Astrocyte (in vitro differentiated cells and primary cell): ENCODE measurements at regions not wholly inside any gene's neighbourhood (a gene's known extent, or its start where the extent isn't known, plus 50 kb on each side); places are given as distances from the start of the nearest gene placed in this dataset.

Experiments
- DNase-seq: peaks from one replicate; pipeline ENCODE4 v3.0.0-alpha.2; 2010; ENCODE audit warnings: low read depth
- FAIRE-seq: peaks from 2 replicates; lab custom pipeline; 2011; peaks lifted over from hg19 to GRCh38; lab: Jason Lieb, UNC
- H2AFZ ChIP-seq: 2 replicates; pipeline ENCODE4 v1.6.0; 2012; ENCODE audit warnings: low read depth, low read length, inconsistent platforms
- H3K27ac ChIP-seq: 2 replicates; pipeline ENCODE4 v1.5.1; 2011; ENCODE audit warnings: low read depth, low read length, inconsistent platforms
- H3K27me3 ChIP-seq: 2 replicates; pipeline ENCODE4 v1.6.0; 2011; ENCODE audit warnings: low read length, inconsistent platforms; ENCODE audit not compliant: insufficient read depth
- H3K36me3 ChIP-seq: 2 replicates; pipeline ENCODE4 v1.5.1; 2011; ENCODE audit warnings: low read length, inconsistent platforms; ENCODE audit not compliant: insufficient read depth
- H3K4me1 ChIP-seq: 2 replicates; pipeline ENCODE4 v1.5.1; 2011; ENCODE audit warnings: low read length, inconsistent platforms; ENCODE audit not compliant: insufficient read depth
- H3K4me2 ChIP-seq: 2 replicates; pipeline ENCODE4 v1.6.0; 2012; ENCODE audit warnings: low read length, inconsistent platforms
- H3K4me3 ChIP-seq: 2 replicates; pipeline ENCODE4 v1.5.1; 2011; ENCODE audit warnings: low read depth, mild to moderate bottlenecking, low read length, inconsistent platforms; ENCODE audit not compliant: insufficient read depth
- H3K79me2 ChIP-seq: 2 replicates; pipeline ENCODE4 v1.6.0; 2012; ENCODE audit warnings: mild to moderate bottlenecking, low read length, inconsistent platforms; ENCODE audit not compliant: insufficient read depth
- H3K9ac ChIP-seq: 2 replicates; pipeline ENCODE4 v1.6.0; 2012; ENCODE audit warnings: mild to moderate bottlenecking, low read length, inconsistent platforms
- H3K9me3 ChIP-seq: 2 replicates; pipeline ENCODE4 v1.5.1; 2012; ENCODE audit warnings: low read depth, mild to moderate bottlenecking, low read length, inconsistent platforms; ENCODE audit not compliant: insufficient read depth
- H4K20me1 ChIP-seq: 2 replicates; pipeline ENCODE4 v1.6.0; 2012; ENCODE audit warnings: low read length, inconsistent platforms; ENCODE audit not compliant: insufficient read depth
- H3K27ac Mint-ChIP-seq: one replicate; pipeline ENCODE4 v1.8.0; 2021; ENCODE audit warnings: mild to moderate bottlenecking, mixed read lengths; ENCODE audit not compliant: unreplicated experiment
- H3K27me3 Mint-ChIP-seq: one replicate; pipeline ENCODE4 v1.8.0; 2021; ENCODE audit warnings: low read depth, mixed read lengths; ENCODE audit not compliant: unreplicated experiment
- H3K36me3 Mint-ChIP-seq: one replicate; pipeline ENCODE4 v1.8.0; 2021; ENCODE audit warnings: low read depth, mixed read lengths; ENCODE audit not compliant: unreplicated experiment
- H3K4me1 Mint-ChIP-seq: one replicate; pipeline ENCODE4 v1.8.0; 2021; ENCODE audit warnings: low read depth, mixed read lengths; ENCODE audit not compliant: unreplicated experiment
- H3K4me3 Mint-ChIP-seq: one replicate; pipeline ENCODE4 v1.8.0; 2021; ENCODE audit warnings: mild to moderate bottlenecking, moderate library complexity, mixed read lengths; ENCODE audit not compliant: unreplicated experiment
- H3K9me3 Mint-ChIP-seq: one replicate; pipeline ENCODE4 v1.8.0; 2021; ENCODE audit warnings: mild to moderate bottlenecking, mixed read lengths; ENCODE audit not compliant: unreplicated experiment
- CTCF ChIP-seq: IDR thresholded peaks from 2 replicates; pipeline ENCODE4 v1.5.1; 2011; ENCODE audit warnings: low read depth, mild to moderate bottlenecking, inconsistent platforms, low read length, moderate library complexity; ENCODE audit not compliant: insufficient read depth
- EZH2 ChIP-seq: IDR thresholded peaks from 2 replicates; pipeline ENCODE4 v1.6.1; 2012; ENCODE audit warnings: mild to moderate bottlenecking, low read length, inconsistent platforms; ENCODE audit not compliant: insufficient read depth

GRCh38 chr6:102333736-102334135, 940.2 kb downstream of the GRIK2 start:
- DNase-seq (no peak), FAIRE-seq (no peak)
- Histone ChIP-seq H3K79me2 (no peaks in the 10 kb centered on the region), H2AFZ (no peak overlapping the region), H3K27ac (no peak overlapping the region), H3K4me1 (no peaks in the 10 kb centered on the region), H3K9me3 (no peaks in the 10 kb centered on the region), H3K9ac (no peak overlapping the region), H3K4me2 (no peak overlapping the region), H3K36me3 (no peaks in the 10 kb centered on the region), H4K20me1 (no peaks in the 10 kb centered on the region), H3K4me3 (no peak overlapping the region), H3K27me3 (no peaks in the 10 kb centered on the region)
- TF ChIP-seq EZH2 (no peak), CTCF (no peak)
- Mint-ChIP-seq H3K27me3 (no peaks in the 10 kb centered on the region), H3K9me3 (no peaks in the 10 kb centered on the region), H3K36me3 (no peaks in the 10 kb centered on the region), H3K4me1 (no peaks in the 10 kb centered on the region), H3K27ac (no peak overlapping the region), H3K4me3 (no peak overlapping the region)

GRCh38 chr6:102327697-102328225, 934.3 kb downstream of the GRIK2 start:
- no peaks in the 10 kb centered on the region for H4K20me1 ChIP-seq
- H3K27me3 ChIP-seq, result no peaks in the 10 kb centered on the region
- H3K4me2 ChIP-seq, result no peak overlapping the region
- Mint-ChIP-seq H3K9me3 (no peaks in the 10 kb centered on the region), H3K27me3 (no peaks in the 10 kb centered on the region), H3K4me3 (no peak overlapping the region), H3K27ac (no peak overlapping the region), H3K4me1 (no peaks in the 10 kb centered on the region), H3K36me3 (no peaks in the 10 kb centered on the region)
- H3K27ac ChIP-seq, result no peak overlapping the region
- no peaks in the 10 kb centered on the region for H3K4me1 ChIP-seq
- FAIRE-seq (no peak), DNase-seq (no peak)
- TF ChIP-seq CTCF (no peak), EZH2 (no peak)
- H3K4me3 ChIP-seq, result no peak overlapping the region
- no peaks in the 10 kb centered on the region for H3K36me3 ChIP-seq
- H3K79me2 ChIP-seq, result no peaks in the 10 kb centered on the region
- no peak overlapping the region for H2AFZ ChIP-seq
- peaks cover 7% of the 10 kb centered on the region for H3K9me3 ChIP-seq
- H3K9ac ChIP-seq, result no peak overlapping the region

- Mint-ChIP-seq H3K4me1 (no peaks in the 10 kb centered on the region), H3K9me3 (peaks cover under 1% of the 10 kb centered on the region), H3K4me3 (no peak overlapping the region), H3K27ac (no peak overlapping the region), H3K36me3 (no peaks in the 10 kb centered on the region), H3K27me3 (no peaks in the 10 kb centered on the region)
- Histone ChIP-seq H3K9me3 (no peaks in the 10 kb centered on the region), H3K27me3 (no peaks in the 10 kb centered on the region), H3K4me3 (no peak overlapping the region), H3K36me3 (no peaks in the 10 kb centered on the region), H3K9ac (no peak overlapping the region), H3K27ac (no peak overlapping the region), H3K79me2 (no peaks in the 10 kb centered on the region), H3K4me2 (no peak overlapping the region), H3K4me1 (no peaks in the 10 kb centered on the region), H2AFZ (no peak overlapping the region), H4K20me1 (no peaks in the 10 kb centered on the region)
- no peak for FAIRE-seq
- DNase-seq, result no peak
- TF ChIP-seq CTCF (no peak), EZH2 (no peak)
Observed at GRCh38 chr6:102313699-102314098, 920.2 kb downstream of the GRIK2 start.
